ENCODE measurements at regions not wholly inside any gene's neighbourhood (a gene's known extent, or its start where the extent isn't known, plus 50 kb on each side); places are given as distances from the start of the nearest gene placed in this dataset.

DNA sequence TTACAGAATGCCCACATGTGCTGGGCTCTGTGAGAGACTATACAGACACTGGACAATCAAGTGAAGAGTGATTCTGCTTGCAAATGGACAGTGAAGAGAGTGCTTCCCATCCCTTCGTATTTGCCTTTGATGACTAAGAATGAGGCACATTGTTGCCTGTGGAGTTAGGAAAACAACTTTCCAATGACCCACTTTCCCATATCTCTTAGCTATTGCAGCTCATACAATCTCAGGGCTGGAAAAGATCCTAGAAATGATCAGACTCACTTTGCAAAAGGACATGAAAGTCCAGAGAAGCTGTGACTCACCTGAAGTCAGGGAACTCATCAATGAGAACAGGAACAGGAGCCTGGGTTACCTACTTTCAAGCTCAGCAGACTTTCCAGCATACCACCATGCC, 440.5 kb upstream of the TCF4 start:
- TF ChIP-seq, protein P1, sequence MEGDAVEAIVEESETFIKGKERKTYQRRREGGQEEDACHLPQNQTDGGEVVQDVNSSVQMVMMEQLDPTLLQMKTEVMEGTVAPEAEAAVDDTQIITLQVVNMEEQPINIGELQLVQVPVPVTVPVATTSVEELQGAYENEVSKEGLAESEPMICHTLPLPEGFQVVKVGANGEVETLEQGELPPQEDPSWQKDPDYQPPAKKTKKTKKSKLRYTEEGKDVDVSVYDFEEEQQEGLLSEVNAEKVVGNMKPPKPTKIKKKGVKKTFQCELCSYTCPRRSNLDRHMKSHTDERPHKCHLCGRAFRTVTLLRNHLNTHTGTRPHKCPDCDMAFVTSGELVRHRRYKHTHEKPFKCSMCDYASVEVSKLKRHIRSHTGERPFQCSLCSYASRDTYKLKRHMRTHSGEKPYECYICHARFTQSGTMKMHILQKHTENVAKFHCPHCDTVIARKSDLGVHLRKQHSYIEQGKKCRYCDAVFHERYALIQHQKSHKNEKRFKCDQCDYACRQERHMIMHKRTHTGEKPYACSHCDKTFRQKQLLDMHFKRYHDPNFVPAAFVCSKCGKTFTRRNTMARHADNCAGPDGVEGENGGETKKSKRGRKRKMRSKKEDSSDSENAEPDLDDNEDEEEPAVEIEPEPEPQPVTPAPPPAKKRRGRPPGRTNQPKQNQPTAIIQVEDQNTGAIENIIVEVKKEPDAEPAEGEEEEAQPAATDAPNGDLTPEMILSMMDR (IDR thresholded peaks at IDR 0.05; ENCODE audit: insufficient read depth, low read depth, low read length): no peak
- TF ChIP-seq EZH2 (IDR thresholded peaks at IDR 0.05; ENCODE audit: insufficient read depth, low read length): no peak
